HepG2 (cell line): ENCODE measurements at regions not wholly inside any gene's neighbourhood (a gene's known extent, or its start where the extent isn't known, plus 50 kb on each side); places are given as distances from the start of the nearest gene placed in this dataset.

ENCODE experiments used
- ATAC-seq: fragments of 200-7000 bp; cut with Tn5 transposase; 3 replicates; pipeline ENCODE4 v1.9.1; 2020; ENCODE audit warnings: mild to moderate bottlenecking, moderate library complexity
- BruUV-seq: library from RNA; stranded (reverse); fragments of 400-500 nt; replicated peaks from 2 replicates; lab custom pipeline; 2021; lab: Mats Ljungman, UMichigan
- CTCF ChIA-PET: fragments of 300-600 bp; formaldehyde crosslinking; extraction: SDS; loops from one replicate; lab custom pipeline; 2021; ENCODE audit warnings: low total read pairs, inconsistent platforms, low intra/inter-chr PET ratio; lab: Yijun Ruan, JAX
- POLR2A ChIA-PET: fragments of 350-600 bp; sonication (Branson Sonifier 250); formaldehyde crosslinking; loops from one replicate; lab custom pipeline; 2020; ENCODE audit warnings: antibody characterized with exemption, inconsistent platforms; lab: Yijun Ruan, JAX
- DNase-seq: peaks from one replicate; pipeline ENCODE4 v3.0.0-alpha.2; 2015; ENCODE audit warnings: low spot score
- FAIRE-seq: peaks from 3 replicates; lab custom pipeline; 2011; peaks lifted over from hg19 to GRCh38; lab: Jason Lieb, UNC
- H2AFZ ChIP-seq: one replicate; pipeline ENCODE4 v1.6.1; 2011; ENCODE audit warnings: low read length, inconsistent platforms
- H3K27ac ChIP-seq: fragments of 300-600 bp; 3 replicates; pipeline ENCODE4 v1.8.0; 2011; ENCODE audit warnings: mixed run types, mild to moderate bottlenecking, mixed read lengths, low read length, inconsistent platforms; ENCODE audit not compliant: insufficient read depth; ENCODE audit errors: extremely low read length
- H3K27me3 ChIP-seq, 2 experiments: fragments of 200-600 bp in 1 of 2; 2 replicates in 1 of 2; 3 replicates in 1 of 2; pipeline versions ENCODE4 v1.6.0 to v1.8.0; 2011; ENCODE audit warnings: low read length in 2 of 2, mild to moderate bottlenecking in 2 of 2, moderate library complexity in 2 of 2, inconsistent platforms in 1 of 2; ENCODE audit not compliant: insufficient read depth in 2 of 2, control insufficient read depth in 1 of 2
- H3K36me3 ChIP-seq, 2 experiments: fragments of 200-600 bp in 1 of 2; replicated peaks in 1 of 2; 2 replicates in 1 of 2; 3 replicates in 1 of 2; pipeline versions ENCODE4 v1.5.1 to v1.8.0; 2011; ENCODE audit warnings: low read length in 2 of 2, inconsistent platforms in 1 of 2; ENCODE audit not compliant: insufficient read depth in 2 of 2, control insufficient read depth in 1 of 2
- H3K4me1 ChIP-seq: 2 replicates; pipeline ENCODE4 v1.5.1; 2012; ENCODE audit warnings: low read length, inconsistent platforms; ENCODE audit not compliant: insufficient read depth
- H3K4me2 ChIP-seq: 2 replicates; pipeline ENCODE4 v1.6.0; 2011; ENCODE audit warnings: low read depth, low read length, inconsistent platforms
- H3K4me3 ChIP-seq, 3 experiments: fragments of 200-600 bp in 1 of 3; sonication (generic), shearing (Covaris generic) in 1 of 3; replicated peaks in 1 of 3; 2 replicates each; pipeline ENCODE4 v1.5.1; 2011 to 2016; ENCODE audit warnings: low read length in 3 of 3, inconsistent platforms in 2 of 3, low read depth in 2 of 3, mild to moderate bottlenecking in 2 of 3, control low read depth in 1 of 3, mixed read lengths in 1 of 3; ENCODE audit not compliant: insufficient read depth in 1 of 3
- H3K79me2 ChIP-seq: one replicate; pipeline ENCODE4 v1.6.1; 2011; ENCODE audit warnings: low read length, inconsistent platforms; ENCODE audit not compliant: insufficient read depth
- H3K9ac ChIP-seq: 2 replicates; pipeline ENCODE4 v1.6.0; 2011; ENCODE audit warnings: mild to moderate bottlenecking, low read depth, low read length, inconsistent platforms; ENCODE audit not compliant: insufficient read depth
- H3K9me3 ChIP-seq: 2 replicates; pipeline ENCODE4 v1.5.1; 2012; ENCODE audit warnings: mild to moderate bottlenecking, low read length
- H4K20me1 ChIP-seq: 2 replicates; pipeline ENCODE4 v1.6.0; 2011; ENCODE audit warnings: inconsistent platforms, mild to moderate bottlenecking, low read length, moderate library complexity; ENCODE audit not compliant: insufficient read depth
- CCAR2 ChIP-seq: fragments of 200-400 bp; formaldehyde crosslinking; optimal IDR thresholded peaks from 2 replicates; pipeline ENCODE3; 2018; ENCODE audit warnings: low read depth, mild to moderate bottlenecking, low read length, moderate library complexity
- CENPBD1 ChIP-seq: sonication (generic); formaldehyde crosslinking; IDR thresholded peaks from 2 replicates; pipeline ENCODE4 v1.8.0; 2022; ENCODE audit warnings: missing genetic modification reagents, low read depth, mild to moderate bottlenecking, borderline replicate concordance
- CHD4 ChIP-seq: fragments of 200-600 bp; sonication (generic); IDR thresholded peaks from 2 replicates; pipeline ENCODE4 v1.7.0; 2017; ENCODE audit warnings: mild to moderate bottlenecking, low read length, borderline replicate concordance
- ELF3 ChIP-seq: IDR thresholded peaks from 2 replicates; pipeline ENCODE4 v1.6.1; 2016; ENCODE audit warnings: missing genetic modification reagents, missing compliant biosample characterization
- FOXO1 ChIP-seq: sonication (generic); formaldehyde crosslinking; IDR thresholded peaks from 2 replicates; pipeline ENCODE4 v1.4.0; 2020; ENCODE audit warnings: missing genetic modification reagents
- HOXA7 ChIP-seq: sonication (generic); formaldehyde crosslinking; IDR thresholded peaks from 2 replicates; pipeline ENCODE4 v1.8.1; 2022; ENCODE audit warnings: mild to moderate bottlenecking, missing genetic modification reagents, moderate library complexity
- KDM4B ChIP-seq: sonication (generic); formaldehyde crosslinking; IDR thresholded peaks from 2 replicates; pipeline ENCODE4 v1.4.0; 2020; ENCODE audit warnings: missing genetic modification reagents
- MTF1 ChIP-seq: sonication (generic); formaldehyde crosslinking; IDR thresholded peaks from 2 replicates; pipeline ENCODE4 v1.5.0; 2020; ENCODE audit warnings: missing genetic modification reagents
- NFYC ChIP-seq: IDR thresholded peaks from 2 replicates; pipeline ENCODE4 v1.6.1; 2016; ENCODE audit warnings: missing genetic modification reagents, missing compliant biosample characterization
- PCBP2 ChIP-seq: fragments of 200-400 bp; formaldehyde crosslinking; optimal IDR thresholded peaks from 2 replicates; pipeline ENCODE3; 2018; ENCODE audit warnings: low read length, low read depth; ENCODE audit not compliant: poor library complexity, severe bottlenecking
- RFX1 ChIP-seq: fragments of 450-650 bp; IDR thresholded peaks from 2 replicates; pipeline ENCODE4 v1.6.1; 2017
- SP4 ChIP-seq: sonication (generic); formaldehyde crosslinking; IDR thresholded peaks from 2 replicates; pipeline ENCODE4 v1.8.1; 2023; ENCODE audit warnings: mild to moderate bottlenecking, missing genetic modification reagents
- SYNCRIP ChIP-seq: fragments of 200-400 bp; formaldehyde crosslinking; IDR thresholded peaks from 2 replicates; pipeline ENCODE4 v1.6.1; 2018; ENCODE audit warnings: mild to moderate bottlenecking, low read depth, low read length; ENCODE audit not compliant: insufficient read depth
- TEAD2 ChIP-seq: sonication (generic); formaldehyde crosslinking; IDR thresholded peaks from 2 replicates; pipeline ENCODE4 v1.9.0; 2021; ENCODE audit warnings: missing genetic modification reagents
- YEATS4 ChIP-seq: sonication (generic); formaldehyde crosslinking; IDR thresholded peaks from 2 replicates; pipeline ENCODE4 v1.4.0; 2020; ENCODE audit warnings: missing genetic modification reagents, borderline replicate concordance
- ZNF180 ChIP-seq: sonication (generic); formaldehyde crosslinking; IDR thresholded peaks from 2 replicates; pipeline ENCODE4 v1.4.0; 2020; ENCODE audit warnings: low read depth, missing genetic modification reagents, borderline replicate concordance
- ZNF3 ChIP-seq: IDR thresholded peaks from 2 replicates; pipeline ENCODE4 v1.7.0; 2017; ENCODE audit warnings: inconsistent platforms
- ZNF446 ChIP-seq: sonication (generic); formaldehyde crosslinking; IDR thresholded peaks from 2 replicates; pipeline ENCODE4 v1.5.0; 2020; ENCODE audit warnings: mild to moderate bottlenecking, missing genetic modification reagents
- ZNF558 ChIP-seq: sonication (generic); formaldehyde crosslinking; IDR thresholded peaks from 2 replicates; pipeline ENCODE4 v1.9.0; 2022; ENCODE audit warnings: mild to moderate bottlenecking, missing genetic modification reagents, borderline replicate concordance
- ZNF747 ChIP-seq: sonication (generic); formaldehyde crosslinking; IDR thresholded peaks from 2 replicates; pipeline ENCODE4 v1.8.1; 2023; ENCODE audit warnings: missing genetic modification reagents, mild to moderate bottlenecking, borderline replicate concordance
- ZNF841 ChIP-seq: sonication (generic); formaldehyde crosslinking; IDR thresholded peaks from 2 replicates; pipeline ENCODE4 v1.8.1; 2023; ENCODE audit warnings: missing genetic modification reagents, borderline replicate concordance
- WGBS: methylation state at CpG from one replicate; pipeline ENCODE4 v1.1.6; 2017; ENCODE audit warnings: low lambda C conversion rate; 5-methylcytosine and 5-hydroxymethylcytosine counted together
- in situ Hi-C: cut with HindIII; loops from 2 replicates; pipeline ENCODE4 v1.10.0; 2017; ENCODE audit warnings: low pct_unique_long_range_greater_than_20kb; ENCODE audit not compliant: extremely low pct_ligation_motif_present
- intact Hi-C: fragments of 100-400 bp; cut with micrococcal nuclease; formaldehyde crosslinking; loops from one replicate; pipeline ENCODE4 v1.10.0; 2022; ENCODE audit not compliant: unreplicated experiment

GRCh38 chr10:105743343-105744056, 1102.4 kb downstream of the SORCS3 start (continued):
- TF ChIP-seq ZNF558 (CRISPR knock-in tag) (no peak), ZNF747 (no peak)

- DNase-seq (no peak), ATAC-seq (no peak), FAIRE-seq (no peak)
- 4% methylated on average over 1 of the region's 1 CpG for WGBS
- H4K20me1 ChIP-seq, result no peaks in the 10 kb centered on the region
- H3K36me3 ChIP-seq, result no peaks in the 10 kb centered on the region
- TF ChIP-seq CHD4 (no peak), ELF3 (CRISPR knock-in tag) (no peak), NFYC (CRISPR knock-in tag) (no peak), KDM4B (no peak), ZNF180 (no peak), HOXA7 (no peak), YEATS4 (CRISPR knock-in tag) (no peak), ZNF3 (no peak), CENPBD1 (CRISPR knock-in tag) (no peak), ZNF841 (CRISPR knock-in tag) (no peak), CCAR2 (no peak), FOXO1 (no peak), PCBP2 (no peak), SP4 (CRISPR knock-in tag) (no peak), RFX1 (no peak), MTF1 (CRISPR knock-in tag) (no peak), SYNCRIP (no peak), ZNF446 (CRISPR knock-in tag) (no peak), TEAD2 (CRISPR knock-in tag) (no peak)
- no peaks in the 10 kb centered on the region for H3K4me1 ChIP-seq
- ChIA-PET CTCF (no interaction called here), POLR2A (no interaction called here)
- H3K27me3 ChIP-seq, result no peaks in the 10 kb centered on the region
- no peak overlapping the region for H3K27ac ChIP-seq
- no peak overlapping the region for H3K9ac ChIP-seq
- peaks cover 38% of the 10 kb centered on the region for H3K9me3 ChIP-seq
- in situ Hi-C loops (no loop called here), intact Hi-C loops (no loop called here)
- BruUV-seq, result no TSS peak
- H3K4me3 ChIP-seq, result no peak overlapping the region
- H2AFZ ChIP-seq, result no peak overlapping the region
- H3K4me2 ChIP-seq, result no peak overlapping the region
- H3K79me2 ChIP-seq, result no peaks in the 10 kb centered on the region
These were observed 1101.8 kb downstream of the SORCS3 start for GRCh38 chr10:105742923-105743322.
